DND-41 (cell line): ENCODE measurements at regions not wholly inside any gene's neighbourhood (a gene's known extent, or its start where the extent isn't known, plus 50 kb on each side); places are given as distances from the start of the nearest gene placed in this dataset.

Source experiments
- ATAC-seq: fragments of 200-7000 bp; cut with Tn5 transposase; 3 replicates; pipeline ENCODE4 v1.9.1; 2021; ENCODE audit warnings: low read depth; ENCODE audit not compliant: insufficient read depth
- DNase-seq: peaks from one replicate; pipeline ENCODE4 v3.0.0-alpha.2; 2020
- H2AFZ ChIP-seq: 2 replicates; pipeline ENCODE4 v1.6.0; 2012; ENCODE audit warnings: low read depth, low read length
- H3K27ac ChIP-seq: 2 replicates; pipeline ENCODE4 v1.5.1; 2012; ENCODE audit warnings: low read length, inconsistent platforms
- H3K27me3 ChIP-seq: fragments of 200-600 bp; sonication (generic); 2 replicates; pipeline ENCODE4 v1.6.0; 2012; ENCODE audit warnings: low read length, mild to moderate bottlenecking, inconsistent platforms; ENCODE audit not compliant: insufficient read depth, poor library complexity
- H3K36me3 ChIP-seq: 2 replicates; pipeline ENCODE4 v1.5.1; 2012; ENCODE audit warnings: low read length, inconsistent platforms; ENCODE audit not compliant: insufficient read depth
- H3K4me1 ChIP-seq: 2 replicates; pipeline ENCODE4 v1.5.1; 2012; ENCODE audit warnings: mild to moderate bottlenecking, low read length; ENCODE audit not compliant: insufficient read depth
- H3K4me2 ChIP-seq: 2 replicates; pipeline ENCODE4 v1.6.0; 2012; ENCODE audit warnings: mild to moderate bottlenecking, moderate library complexity, low read length, inconsistent platforms; ENCODE audit not compliant: insufficient read depth
- H3K4me3 ChIP-seq, 2 experiments: fragments of 200-600 bp in 1 of 2; shearing (Covaris generic) in 1 of 2; 2 replicates each; pipeline ENCODE4 v1.5.1; 2012 to 2016; ENCODE audit warnings: inconsistent platforms in 2 of 2, low read length in 2 of 2, mild to moderate bottlenecking in 2 of 2, low read depth in 1 of 2, moderate library complexity in 1 of 2
- H3K79me2 ChIP-seq: 2 replicates; pipeline ENCODE4 v1.6.0; 2012; ENCODE audit warnings: low read length, inconsistent platforms; ENCODE audit not compliant: insufficient read depth
- H3K9ac ChIP-seq: 2 replicates; pipeline ENCODE4 v1.6.0; 2012; ENCODE audit warnings: low read depth, mild to moderate bottlenecking, inconsistent platforms, low read length, moderate library complexity
- H3K9me3 ChIP-seq: 2 replicates; pipeline ENCODE4 v1.5.1; 2012; ENCODE audit warnings: low read length, moderate library complexity, mild to moderate bottlenecking, inconsistent platforms; ENCODE audit not compliant: insufficient read depth, severe bottlenecking
- H4K20me1 ChIP-seq: 2 replicates; pipeline ENCODE4 v1.6.0; 2012; ENCODE audit warnings: low read length; ENCODE audit not compliant: insufficient read depth
- EZH2 ChIP-seq: IDR thresholded peaks from 3 replicates; pipeline ENCODE4 v1.6.1; 2012; ENCODE audit warnings: borderline replicate concordance, low read depth, mild to moderate bottlenecking, moderate library complexity, low read length, inconsistent platforms; ENCODE audit not compliant: severe bottlenecking
- TF ChIP-seq, protein P1 (sequence below): IDR thresholded peaks from 2 replicates; pipeline ENCODE4 v1.5.1; 2012; ENCODE audit warnings: borderline replicate concordance, low read length, moderate library complexity, mild to moderate bottlenecking; ENCODE audit not compliant: poor library complexity, severe bottlenecking; ENCODE audit errors: extremely low read depth

GRCh38 chr7:22937946-22938345 lies 76.0 kb downstream of the HYCC1 start:
- H2AFZ ChIP-seq: no peak overlapping the region
- TF ChIP-seq EZH2: no peak
- TF ChIP-seq, protein P1, sequence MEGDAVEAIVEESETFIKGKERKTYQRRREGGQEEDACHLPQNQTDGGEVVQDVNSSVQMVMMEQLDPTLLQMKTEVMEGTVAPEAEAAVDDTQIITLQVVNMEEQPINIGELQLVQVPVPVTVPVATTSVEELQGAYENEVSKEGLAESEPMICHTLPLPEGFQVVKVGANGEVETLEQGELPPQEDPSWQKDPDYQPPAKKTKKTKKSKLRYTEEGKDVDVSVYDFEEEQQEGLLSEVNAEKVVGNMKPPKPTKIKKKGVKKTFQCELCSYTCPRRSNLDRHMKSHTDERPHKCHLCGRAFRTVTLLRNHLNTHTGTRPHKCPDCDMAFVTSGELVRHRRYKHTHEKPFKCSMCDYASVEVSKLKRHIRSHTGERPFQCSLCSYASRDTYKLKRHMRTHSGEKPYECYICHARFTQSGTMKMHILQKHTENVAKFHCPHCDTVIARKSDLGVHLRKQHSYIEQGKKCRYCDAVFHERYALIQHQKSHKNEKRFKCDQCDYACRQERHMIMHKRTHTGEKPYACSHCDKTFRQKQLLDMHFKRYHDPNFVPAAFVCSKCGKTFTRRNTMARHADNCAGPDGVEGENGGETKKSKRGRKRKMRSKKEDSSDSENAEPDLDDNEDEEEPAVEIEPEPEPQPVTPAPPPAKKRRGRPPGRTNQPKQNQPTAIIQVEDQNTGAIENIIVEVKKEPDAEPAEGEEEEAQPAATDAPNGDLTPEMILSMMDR: no peak
- H3K4me3 ChIP-seq: no peak overlapping the region
- H3K9ac ChIP-seq: no peak overlapping the region
- no peak overlapping the region for H3K27ac ChIP-seq
- no peak for DNase-seq
- H3K36me3 ChIP-seq: no peaks in the 10 kb centered on the region
- no peaks in the 10 kb centered on the region for H3K4me1 ChIP-seq
- no peaks in the 10 kb centered on the region for H3K9me3 ChIP-seq
- no peaks in the 10 kb centered on the region for H3K27me3 ChIP-seq
- H3K79me2 ChIP-seq: no peaks in the 10 kb centered on the region
- no peaks in the 10 kb centered on the region for H4K20me1 ChIP-seq
- no peak overlapping the region for H3K4me2 ChIP-seq
- ATAC-seq: no peak

GRCh38 chr7:22936246-22936645 lies 77.7 kb downstream of the HYCC1 start:
- Histone ChIP-seq H3K4me3 (no peak overlapping the region), H4K20me1 (no peaks in the 10 kb centered on the region), H3K36me3 (no peaks in the 10 kb centered on the region), H3K27ac (no peak overlapping the region), H3K9me3 (no peaks in the 10 kb centered on the region), H3K79me2 (no peaks in the 10 kb centered on the region), H3K4me2 (no peak overlapping the region), H3K9ac (no peak overlapping the region), H2AFZ (no peak overlapping the region), H3K4me1 (no peaks in the 10 kb centered on the region), H3K27me3 (no peaks in the 10 kb centered on the region)
- TF ChIP-seq EZH2: no peak
- TF ChIP-seq, protein P1: no peak
- DNase-seq (no peak), ATAC-seq (no peak)

DNA sequence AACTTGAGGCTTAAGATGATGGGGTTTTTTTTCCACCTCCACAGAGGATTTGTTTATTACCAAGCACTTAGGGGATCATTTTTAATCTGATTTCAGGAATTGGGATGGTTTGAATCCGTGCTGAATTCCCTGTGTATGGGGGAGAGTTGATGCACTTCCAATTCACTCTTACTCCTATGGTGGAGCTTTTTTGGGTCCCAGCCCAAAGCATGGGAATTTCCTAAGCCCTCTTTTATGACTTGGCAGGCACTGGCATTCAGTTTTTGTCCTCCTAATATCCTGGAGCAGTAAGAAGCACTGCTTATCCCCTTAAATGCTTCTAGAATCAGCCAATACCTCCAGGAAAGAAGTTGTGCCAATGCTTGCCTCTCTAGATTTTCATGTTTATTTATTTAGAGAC lies 78.7 kb downstream of the HYCC1 start:
- DNase-seq (no peak), ATAC-seq (no peak)
- H3K4me3 ChIP-seq: no peak overlapping the region
- no peaks in the 10 kb centered on the region for H3K4me1 ChIP-seq
- no peaks in the 10 kb centered on the region for H3K27me3 ChIP-seq
- TF ChIP-seq EZH2: no peak
- TF ChIP-seq, protein P1: no peak
- no peaks in the 10 kb centered on the region for H3K9me3 ChIP-seq
- H3K9ac ChIP-seq: no peak overlapping the region
- no peak overlapping the region for H3K27ac ChIP-seq
- H3K79me2 ChIP-seq: no peaks in the 10 kb centered on the region
- no peak overlapping the region for H2AFZ ChIP-seq
- no peaks in the 10 kb centered on the region for H3K36me3 ChIP-seq
- no peak overlapping the region for H3K4me2 ChIP-seq
- H4K20me1 ChIP-seq: no peaks in the 10 kb centered on the region
